Stimulated activated CD4-positive, alpha-beta T cell treated with anti-CD3 and anti-CD28 coated beads, Interleukin-4, amount 100 ng/mL, for 48 hours (primary cell): ENCODE measurements at regions not wholly inside any gene's neighbourhood (a gene's known extent, or its start where the extent isn't known, plus 50 kb on each side); places are given as distances from the start of the nearest gene placed in this dataset.
"Not testable (repeated sequence)": the region's sequence is repeated elsewhere in the genome, so short reads cannot be mapped to it uniquely, and the experiment has no call there.

ENCODE experiments used
- DNase-seq, 2 donors: peaks; one replicate each; pipeline ENCODE4 v3.0.0-alpha.2; 2020; ENCODE audit warnings: low read depth in 2 of 2

GRCh38 chr10:131816157-131816775, 84.5 kb upstream of the PPP2R2D start:
- no peak for DNase-seq

DNA sequence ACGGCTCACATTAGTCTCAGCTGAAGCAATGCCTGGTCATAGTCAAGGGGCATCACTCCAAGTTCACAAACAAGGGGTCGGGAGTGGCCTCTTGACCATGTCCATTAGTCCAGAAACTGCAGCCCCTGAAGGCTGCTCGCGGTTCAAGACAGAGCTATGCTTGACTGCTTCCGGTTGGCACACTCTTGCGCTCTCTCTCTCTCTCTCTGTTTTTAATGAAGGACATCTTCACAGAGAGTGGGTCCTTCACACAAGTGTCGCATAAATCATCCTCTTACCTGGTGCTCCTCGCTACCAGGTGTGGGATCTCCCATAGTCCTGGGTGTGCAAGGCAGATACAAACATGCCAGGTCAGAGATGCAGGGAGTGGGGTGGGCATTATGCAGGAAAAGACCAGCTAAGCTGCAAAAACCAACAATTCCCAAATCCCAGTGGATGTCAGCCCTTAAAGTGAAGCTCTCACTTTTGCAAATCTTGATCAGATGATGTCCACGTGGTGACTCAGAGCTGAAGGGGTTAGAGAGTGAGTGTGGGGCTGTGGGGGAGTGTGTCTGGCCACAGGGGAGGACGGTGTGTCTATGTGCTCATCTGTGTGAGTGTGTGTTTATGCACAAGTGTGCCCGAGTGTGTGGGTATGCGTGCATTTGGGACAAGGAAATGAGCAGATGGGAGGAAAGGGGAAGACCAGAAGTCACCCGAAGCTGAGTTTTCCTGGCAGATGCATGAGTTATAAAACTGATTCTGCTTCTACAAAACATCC, 83.7 kb upstream of the PPP2R2D start:
- no peak for DNase-seq

GRCh38 chr10:131817866-131818509, 82.8 kb upstream of the PPP2R2D start:
- no peak for DNase-seq

DNA sequence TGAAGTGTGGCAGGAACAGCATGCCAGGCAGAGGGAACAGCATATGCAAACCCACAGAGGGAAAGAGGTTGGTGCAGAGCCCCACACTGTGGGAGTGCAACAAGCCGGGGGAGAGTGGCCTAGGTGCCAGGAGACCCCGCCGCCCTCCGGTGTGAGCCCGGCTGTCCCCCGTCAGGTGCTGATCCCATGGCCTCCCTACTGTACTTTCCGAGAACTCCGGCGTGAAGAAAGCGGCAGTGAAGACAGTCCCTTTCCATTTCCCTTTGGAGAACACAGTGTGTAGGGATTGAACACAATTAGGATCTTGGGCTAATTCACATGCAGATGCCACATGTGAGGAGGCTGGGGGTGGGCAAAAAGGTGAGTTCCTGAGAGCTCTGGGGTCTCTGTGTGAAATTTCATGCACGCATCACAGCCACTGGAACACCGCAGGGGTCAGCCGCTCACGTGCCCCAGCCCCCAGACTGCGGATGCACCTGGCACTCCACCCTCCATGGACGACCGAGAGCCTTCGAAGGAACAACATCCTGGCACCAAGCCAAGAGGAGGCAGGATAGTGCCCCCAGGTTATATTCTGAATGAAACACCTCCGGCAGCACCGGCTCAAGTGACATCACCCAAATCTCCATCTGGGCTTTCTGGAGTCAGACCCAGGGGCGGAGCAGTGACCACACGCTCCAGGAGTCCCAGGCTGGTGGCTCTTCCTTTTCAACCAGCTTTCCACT, 82.1 kb upstream of the PPP2R2D start:
- DNase-seq, result no peak

- no peak for DNase-seq
Measured at GRCh38 chr10:131819241-131820072, 81.4 kb upstream of the PPP2R2D start.

- no peak for DNase-seq
Measured at GRCh38 chr10:131820626-131821025, 80.2 kb upstream of the PPP2R2D start.

DNA sequence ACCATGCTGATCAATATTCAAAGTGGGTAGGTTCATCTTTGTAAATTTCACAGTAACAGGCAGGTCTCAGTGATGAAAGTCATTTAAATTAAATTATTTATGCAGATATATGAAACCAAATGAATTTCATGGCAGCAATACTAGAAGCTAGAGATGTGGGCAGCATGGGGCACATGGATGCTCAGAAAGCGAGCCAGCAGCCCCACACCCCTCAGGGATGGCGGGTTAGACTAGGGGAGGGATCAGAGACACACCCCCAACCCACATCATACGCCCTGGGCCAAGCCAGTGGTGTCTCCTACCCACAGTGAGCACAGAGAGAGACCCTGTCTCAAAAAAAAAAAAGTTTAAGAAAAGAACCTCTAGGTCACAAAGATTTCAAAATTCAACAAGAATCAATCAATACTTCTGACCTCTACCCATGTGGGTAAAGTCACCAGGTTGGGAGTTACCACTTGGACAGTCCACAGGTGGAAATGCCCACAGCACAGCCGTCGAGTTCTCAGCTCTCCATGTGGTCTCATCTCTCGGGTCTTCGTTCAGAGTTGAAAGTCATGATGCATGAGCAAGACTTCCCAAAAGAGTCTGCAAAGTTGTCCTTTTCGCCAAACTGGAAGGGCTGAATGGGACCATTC, 79.3 kb upstream of the PPP2R2D start:
- no peak for DNase-seq

GRCh38 chr10:131822013-131822691, 78.7 kb upstream of the PPP2R2D start:
- no peak for DNase-seq

DNA sequence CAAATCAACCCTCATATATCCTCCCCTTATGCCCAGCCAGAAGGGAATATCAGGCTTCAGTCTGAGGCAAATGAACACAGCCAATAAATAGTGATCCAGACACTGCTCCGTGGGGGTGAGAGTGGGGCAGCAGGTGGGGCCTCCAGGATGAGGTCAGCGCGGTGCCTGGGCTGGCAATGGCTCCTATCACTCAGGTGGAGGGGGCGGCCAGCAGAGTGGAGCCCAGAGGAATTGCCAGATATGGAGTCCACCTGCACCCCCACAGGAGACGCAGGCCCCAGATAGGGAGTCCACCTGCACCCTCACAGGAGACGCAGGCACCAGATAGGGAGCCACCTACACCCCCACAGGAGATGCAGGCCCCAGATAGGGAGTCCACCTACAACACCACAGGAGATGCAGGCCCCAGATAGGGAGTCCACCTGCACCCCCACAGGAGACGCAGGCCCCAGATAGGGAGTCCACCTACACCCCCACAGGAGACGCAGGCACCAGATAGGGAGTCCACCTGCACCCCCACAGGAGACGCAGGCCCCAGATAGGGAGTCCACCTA, 78.0 kb upstream of the PPP2R2D start:
- no peak for DNase-seq

- not testable (repeated sequence) for DNase-seq
Measured at GRCh38 chr10:131823601-131824099, 77.2 kb upstream of the PPP2R2D start.

DNA sequence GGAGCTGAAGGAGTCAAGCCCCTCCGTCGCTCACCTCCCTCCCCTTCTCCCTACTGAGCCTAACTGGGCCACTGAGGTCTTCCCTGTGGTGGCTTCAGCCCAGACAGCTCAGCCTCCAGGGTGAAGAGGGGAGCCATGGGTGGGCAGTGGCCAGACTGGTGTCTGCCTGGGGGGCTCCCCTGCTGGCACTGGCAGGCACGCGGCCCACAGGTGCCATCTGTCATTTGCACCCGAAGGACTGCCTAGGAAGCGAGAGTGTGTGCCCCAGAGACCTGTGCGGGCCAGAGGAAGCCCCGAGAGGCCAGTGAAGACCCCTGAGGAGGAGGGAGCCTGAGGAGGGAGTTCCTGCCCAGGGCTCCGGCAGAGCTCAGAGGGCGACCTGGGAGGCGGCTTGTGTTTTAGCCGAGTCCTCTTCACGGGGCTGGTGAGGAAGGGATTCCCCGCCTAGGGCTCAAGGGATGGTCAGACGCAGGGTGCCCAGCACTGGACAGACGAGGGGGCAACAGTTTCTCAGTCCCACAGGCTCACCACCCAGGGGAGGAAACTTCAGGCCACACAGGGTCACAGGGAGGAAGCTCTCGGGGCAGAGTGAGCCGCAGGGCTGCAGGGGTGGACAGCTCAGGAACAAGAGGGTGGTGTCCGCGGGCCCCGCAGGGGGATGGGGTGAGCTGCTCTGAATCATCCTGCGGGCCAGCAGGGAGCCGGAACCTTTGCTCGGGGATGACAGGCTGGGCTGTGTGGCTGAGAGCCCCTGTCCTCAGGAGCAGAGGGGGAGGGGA, 76.2 kb upstream of the PPP2R2D start:
- no peak for DNase-seq

DNA sequence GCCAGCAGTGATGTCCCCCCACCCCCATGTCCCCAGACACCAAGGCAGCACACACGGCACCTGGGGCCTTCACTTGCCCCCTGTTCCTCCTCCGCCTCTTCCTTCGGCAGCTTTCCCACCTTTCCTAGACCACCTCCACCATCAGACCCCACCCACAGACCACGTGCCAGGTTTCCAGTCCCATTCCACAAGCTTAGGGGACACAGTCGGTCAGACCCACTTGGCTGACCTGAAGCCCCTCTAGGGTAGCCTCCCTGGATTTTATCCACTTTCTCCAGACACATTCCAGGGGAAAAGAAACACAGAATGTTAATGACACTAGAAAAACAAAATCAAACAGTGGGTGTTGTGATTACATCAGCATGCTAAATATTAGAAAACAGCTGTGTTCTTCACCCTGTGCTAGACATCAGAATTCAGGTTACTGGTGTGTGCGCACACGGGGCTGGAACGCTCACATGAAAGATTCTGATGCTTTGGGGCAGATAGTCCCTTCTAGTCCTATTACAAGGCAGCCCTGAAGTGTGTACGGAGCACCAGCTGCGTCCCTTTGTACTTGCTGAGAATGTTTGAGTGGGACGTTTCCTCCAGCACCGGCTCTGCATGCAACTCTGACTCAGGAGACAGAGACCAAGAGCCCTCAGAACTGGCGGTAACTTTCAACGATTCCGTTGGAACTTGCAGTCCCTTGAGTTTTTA, 75.5 kb upstream of the PPP2R2D start:
- no peak for DNase-seq

- no peak for DNase-seq
Measured at GRCh38 chr10:131825960-131826650, 74.7 kb upstream of the PPP2R2D start.

DNA sequence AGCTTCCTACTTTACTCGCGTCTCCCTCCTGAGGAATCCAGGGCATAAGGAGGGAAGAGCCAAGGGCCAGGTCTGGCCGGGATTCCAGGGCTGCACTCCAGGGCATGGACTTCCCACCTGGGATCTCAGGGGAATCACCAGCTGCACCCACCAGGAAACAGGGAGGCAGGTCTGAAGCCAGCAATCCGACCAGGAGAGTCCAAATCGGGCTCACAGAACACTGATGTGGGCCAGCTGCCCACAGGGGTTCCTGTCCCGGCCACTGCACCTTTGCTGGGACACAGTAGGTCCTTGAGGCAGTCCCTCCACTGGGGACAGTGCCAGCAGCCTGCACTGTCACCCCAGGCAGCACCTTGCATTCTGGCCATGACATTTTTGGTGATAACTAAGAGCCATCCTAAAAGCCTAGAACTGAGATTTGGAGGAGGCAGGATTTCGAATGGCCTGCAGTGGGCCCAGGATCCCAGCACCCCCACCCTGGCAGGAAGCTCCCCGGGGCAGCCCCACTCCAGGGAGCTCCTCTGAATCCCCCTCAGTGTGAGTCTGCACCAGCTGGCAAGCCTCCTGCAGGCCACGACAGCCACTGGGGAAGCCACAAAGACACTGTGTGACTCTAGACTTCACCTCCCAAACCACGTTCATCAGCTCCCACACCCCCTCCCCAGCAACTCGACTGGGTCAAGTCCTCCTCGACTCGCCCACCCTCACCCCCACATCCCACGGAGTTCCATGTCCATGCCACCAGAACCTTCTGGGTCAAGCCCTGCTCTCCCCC, 71.5 kb upstream of the PPP2R2D start:
- no peak for DNase-seq

DNA sequence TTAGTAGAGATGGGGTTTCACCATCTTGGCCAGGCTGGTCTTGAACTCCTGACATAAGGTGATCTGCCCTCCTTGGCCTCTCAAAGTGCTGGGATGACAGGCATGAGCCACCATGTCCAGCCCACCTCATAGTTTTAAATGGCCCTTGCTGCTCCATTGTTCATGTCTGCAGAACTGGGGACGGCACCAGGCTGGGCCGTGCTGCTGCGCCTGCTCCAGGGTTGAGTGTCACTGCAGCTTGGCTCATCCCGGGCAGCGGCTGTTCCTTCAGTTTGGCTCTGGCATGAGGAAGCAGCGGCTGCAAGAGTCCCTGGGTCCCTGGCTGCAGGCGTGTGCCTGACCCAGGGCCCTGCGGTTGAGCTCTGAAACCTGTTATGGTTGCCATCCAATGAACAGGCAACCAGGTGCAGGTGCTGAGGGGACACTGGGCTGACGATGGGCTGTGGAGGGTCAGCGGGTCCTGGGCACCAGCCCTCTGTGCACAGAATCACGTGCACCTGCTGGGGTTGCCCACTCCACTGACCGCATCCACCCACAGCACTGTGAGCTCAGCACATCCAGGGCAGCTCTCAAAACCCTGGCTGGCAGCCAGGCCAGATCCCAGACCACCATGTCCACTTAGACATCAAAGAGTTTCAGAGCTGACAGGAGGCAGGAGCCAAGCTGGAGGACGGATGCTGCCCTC, 70.2 kb upstream of the PPP2R2D start:
- no peak for DNase-seq

- no peak for DNase-seq
Measured at GRCh38 chr10:131831561-131831960, 69.2 kb upstream of the PPP2R2D start.
